Stimulated activated CD8-positive, alpha-beta memory T cell treated with anti-CD3 and anti-CD28 coated beads, Interleukin-12 subunit alpha, Interleukin-12 subunit beta, amount 100 ng/mL, for 4 hours (primary cell): ENCODE measurements at regions not wholly inside any gene's neighbourhood (a gene's known extent, or its start where the extent isn't known, plus 50 kb on each side); places are given as distances from the start of the nearest gene placed in this dataset.

Experiments
- DNase-seq: peaks from one replicate; pipeline ENCODE4 v3.0.0-alpha.2; 2020; ENCODE audit warnings: low read depth

DNA sequence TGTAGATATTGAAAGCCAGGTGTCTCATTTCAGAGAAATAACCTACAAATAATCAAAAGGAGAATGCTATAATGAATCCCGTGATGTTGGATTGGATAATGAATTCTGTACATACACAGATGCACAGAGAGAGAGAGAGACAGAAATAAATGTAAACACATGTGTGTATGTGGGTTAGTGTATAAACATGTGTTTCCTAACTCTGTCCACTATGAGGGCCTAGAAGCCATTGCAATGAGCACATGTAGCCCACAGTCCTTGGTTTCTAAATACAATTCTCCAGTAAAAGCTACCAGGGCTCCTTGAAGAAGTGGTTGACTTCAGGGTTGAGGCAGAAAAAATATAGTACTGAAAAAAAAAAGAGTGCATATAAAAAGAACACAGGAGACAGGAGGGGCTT lies 109.5 kb downstream of the INHBB start:
- DNase-seq, result no peak

DNA sequence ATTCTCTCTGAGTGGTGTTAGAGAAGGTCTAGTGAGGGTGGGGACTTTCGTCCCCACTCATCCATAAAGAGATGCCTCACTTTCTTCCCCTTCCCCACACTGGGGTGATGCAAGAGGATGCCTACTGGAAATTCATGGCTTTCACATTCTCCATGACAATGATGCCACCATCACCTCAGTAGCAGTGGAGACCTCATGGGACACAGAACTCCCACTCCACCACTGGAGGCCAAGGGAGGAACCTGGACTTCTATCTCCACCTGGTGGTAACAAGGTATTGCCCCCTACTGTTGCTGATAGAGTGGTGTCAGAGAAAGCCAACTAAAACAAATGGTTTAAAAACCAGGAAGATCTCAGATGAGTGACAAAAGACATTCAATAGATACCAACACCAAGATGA lies 110.9 kb downstream of the INHBB start:
- DNase-seq, result no peak

DNA sequence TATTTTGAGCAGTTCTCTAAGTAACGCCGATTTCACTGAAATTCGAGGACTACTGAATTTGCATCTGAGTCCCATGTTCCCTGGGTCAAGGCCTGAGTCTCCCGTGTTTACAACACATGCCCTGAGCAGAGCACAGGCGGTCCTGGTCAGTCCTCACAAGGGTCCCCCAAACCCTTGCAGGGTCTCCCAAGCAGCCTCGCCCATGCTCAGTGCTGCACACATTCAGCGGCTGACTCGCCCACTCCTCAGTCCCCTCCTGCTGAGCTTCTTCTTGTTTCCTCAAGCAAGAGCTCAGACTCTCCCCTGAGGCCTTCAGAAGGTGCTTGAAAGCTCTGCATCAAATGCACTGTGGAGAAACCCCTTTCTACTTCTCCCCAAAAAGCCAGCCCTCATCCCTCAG lies 114.6 kb downstream of the INHBB start:
- no peak for DNase-seq

DNA sequence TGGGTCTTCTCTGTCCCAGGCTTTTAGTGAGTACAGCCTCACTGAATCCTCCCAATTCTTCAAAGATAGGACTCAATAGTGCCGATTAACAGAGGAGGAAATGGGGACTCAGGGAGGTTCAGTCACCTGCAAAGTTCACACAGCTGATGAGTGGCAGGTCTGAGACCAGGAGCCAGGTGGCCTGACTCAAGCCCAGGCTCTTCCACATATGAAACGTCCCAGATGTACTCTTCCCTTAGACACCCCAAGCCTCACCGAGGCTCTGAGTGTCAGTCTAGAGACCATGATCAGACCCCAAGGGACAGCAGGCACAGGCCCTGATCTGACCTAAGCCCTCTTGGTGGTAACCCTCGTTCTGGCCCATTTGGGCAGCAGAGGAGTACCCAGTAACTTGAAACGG lies 115.2 kb downstream of the INHBB start:
- DNase-seq, result no peak

DNA sequence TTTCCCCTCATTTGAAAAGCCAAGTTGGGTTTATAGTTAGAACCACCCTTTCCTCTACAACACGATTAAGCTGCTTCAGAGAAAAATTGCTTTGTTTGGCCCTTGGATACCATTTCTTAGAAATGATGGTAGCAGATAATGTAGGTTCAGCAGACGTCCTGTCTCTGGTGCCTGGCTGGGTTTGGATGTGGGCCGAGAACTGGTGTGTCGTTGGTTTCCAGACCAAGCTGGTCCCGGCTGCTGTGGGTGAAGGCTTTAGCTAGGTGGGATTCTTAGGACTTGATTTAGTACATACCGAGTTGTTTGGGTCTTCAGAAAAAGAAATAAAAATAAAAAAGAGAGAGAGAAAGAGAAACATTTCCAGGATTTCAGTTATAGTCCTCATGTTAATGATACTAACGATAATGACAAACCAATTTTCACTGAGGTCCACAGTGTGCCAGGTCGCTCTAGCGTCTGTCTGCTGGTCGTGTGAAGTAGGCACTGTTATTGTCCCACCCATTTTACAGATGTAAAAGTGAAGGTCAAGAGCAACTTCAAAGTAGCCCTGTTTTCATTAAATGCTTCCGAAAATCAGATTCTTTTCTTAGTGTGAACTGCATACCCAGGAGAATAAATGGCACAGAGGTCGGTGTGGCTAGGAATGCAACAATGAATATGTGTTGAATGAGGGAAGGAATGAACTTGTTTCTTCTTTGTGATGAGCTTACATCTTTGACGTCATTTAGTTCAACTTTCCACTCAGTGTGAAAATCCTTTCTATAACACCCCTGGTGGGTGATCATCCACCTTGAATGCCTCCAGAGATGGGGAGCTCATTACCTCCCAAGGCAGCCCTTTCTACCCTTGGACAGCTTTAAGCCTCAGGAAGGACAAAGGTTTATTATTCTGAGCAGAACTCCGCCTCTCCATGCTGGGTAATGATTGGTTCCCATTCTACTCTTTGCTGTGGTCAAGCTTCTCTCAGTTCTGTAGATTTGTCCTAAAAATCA lies 115.9 kb downstream of the INHBB start:
- DNase-seq, result no peak

DNA sequence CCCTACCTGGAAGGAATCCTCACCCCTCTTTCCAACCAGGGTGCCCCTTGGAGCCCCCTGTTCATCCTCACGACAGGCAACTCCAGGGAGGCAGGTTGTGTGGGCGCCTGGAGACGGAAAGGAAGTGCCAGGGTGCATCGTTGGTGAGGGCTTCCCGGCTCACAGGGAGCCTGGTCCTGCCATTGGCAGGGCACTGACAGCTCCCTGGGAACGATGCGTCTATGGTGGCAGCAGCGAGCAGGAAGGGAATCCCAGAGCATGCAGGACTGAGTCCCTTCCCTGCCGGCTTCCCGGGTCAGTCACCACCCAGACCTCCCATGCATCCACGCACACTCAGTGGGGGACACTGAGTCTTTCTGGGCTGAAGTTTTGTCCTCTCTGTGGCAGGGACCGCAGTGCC lies 117.6 kb downstream of the INHBB start:
- DNase-seq, result no peak

DNA sequence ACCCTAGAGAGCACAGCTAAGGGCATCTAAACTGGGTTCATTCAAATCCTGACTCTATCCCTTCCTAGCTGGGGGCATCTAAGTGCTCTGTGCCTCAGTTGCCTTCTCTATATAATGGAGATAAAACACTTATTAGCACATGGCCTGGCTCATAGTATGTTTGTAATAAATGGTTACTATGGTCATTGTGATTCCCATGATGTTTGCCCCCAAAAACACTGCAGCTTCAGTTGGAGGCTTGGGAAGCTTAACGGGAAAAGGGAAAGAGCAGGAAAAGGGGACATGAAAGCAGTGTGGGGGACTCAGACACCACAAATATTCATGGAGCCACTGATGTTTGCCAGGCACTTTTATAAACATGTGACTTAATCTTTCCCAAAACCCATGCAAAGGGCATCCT lies 118.1 kb downstream of the INHBB start:
- no peak for DNase-seq

DNA sequence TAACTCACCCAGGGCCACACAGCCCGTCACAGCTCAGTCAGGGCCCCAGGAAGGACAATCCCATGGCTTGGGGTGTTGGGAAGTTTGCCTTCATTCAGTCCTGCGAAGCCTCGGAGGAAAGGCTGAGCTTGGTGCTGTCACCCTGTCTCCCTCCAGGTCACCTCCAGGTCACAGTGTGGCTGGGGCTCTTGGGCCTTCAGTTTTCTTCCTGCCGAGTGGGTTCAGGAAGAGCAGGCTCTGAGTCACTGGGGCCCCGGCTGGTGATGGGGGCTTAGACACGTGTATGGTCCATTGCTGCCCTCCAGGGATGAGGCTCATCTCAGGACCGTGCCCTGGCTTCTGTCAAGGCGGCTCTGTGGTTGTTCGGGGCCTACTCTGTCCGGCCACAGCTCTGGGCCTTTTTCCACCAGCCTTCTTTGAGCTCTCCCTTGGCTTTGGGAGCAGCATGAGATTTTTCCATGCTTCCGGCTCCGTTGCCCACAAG lies 118.6 kb downstream of the INHBB start:
- DNase-seq, result no peak

DNA sequence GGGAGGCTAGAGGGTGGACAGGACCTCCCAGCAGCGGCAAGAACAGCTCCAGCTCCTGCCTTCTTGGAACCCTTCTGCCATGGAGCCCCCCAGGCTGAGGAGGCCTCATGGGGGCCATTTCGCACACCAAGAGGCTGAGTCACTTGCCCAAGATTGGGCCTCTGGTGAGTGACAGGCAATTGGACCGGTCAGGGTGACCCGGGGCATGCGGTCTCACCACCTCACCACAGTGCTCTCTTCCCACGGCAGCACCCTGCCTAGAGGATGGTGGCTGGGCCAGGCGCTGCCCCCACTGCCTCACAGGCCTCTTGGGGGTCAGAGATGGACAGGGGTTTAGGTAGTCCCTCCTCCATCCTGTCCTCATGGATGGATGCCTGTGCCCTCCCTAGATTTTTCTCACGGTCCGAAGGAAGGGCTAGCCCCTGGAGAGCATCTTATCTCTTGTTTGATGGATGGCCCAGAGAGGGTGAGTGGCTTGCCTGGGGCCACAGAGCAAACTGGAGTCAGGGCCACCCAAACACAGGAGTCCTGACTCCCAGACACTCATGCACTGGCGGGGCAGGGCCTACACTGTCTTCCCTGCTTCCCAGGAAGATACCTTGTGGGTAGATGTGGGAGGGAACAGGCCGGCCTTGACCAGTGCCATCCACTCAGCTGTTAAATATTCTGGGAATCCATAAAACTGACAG lies 119.2 kb downstream of the INHBB start:
- no peak for DNase-seq

DNA sequence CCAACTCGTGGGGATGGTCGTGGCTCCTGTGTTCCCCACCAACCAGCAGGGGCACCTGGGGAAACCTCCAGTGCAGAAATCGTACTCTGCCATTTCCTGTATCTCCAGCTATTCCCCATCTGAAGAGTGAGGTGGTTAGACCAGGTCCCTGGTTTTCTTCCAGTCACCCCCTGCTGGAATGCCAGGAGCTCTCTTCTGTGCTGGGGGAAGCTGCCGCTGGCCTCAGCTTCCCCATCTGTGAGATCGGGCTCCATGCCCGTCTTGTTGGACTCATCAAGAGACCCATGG lies 119.7 kb downstream of the INHBB start:
- no peak for DNase-seq

DNA sequence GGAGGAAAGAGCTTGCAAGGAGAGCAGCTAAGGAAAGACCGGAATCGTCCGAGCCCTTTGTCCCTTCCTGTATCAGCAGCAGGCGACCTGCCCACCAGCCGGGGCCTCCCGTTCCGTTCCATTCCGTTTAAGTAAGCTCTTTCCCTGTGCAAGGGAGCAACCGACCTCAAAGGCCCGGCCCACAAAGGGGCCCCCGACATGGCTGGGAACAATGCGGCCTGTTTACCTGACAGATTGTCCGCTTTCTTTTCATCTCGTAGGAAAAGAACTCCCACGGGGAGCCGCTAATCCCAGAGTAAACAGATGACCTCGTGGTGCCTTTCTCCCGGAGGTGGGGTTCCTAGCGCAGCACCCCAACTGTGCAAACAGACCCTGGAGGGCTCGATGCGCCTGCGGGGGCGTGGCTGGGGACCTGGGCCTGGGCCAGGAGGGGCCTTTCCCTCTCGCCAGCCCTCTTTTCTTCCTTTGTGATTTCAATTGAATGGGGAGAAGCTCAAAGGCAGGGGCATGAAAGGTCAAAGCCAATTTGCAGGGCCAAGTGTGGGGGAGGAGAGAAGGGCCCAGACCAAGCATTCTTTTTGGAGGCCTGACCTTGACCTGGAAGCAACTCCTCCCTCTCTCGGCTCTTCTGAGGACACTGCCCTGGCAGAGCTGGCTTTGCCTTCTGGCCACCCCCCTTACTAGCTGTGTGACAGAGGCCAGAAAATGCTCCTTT lies 120.2 kb downstream of the INHBB start:
- no peak for DNase-seq

DNA sequence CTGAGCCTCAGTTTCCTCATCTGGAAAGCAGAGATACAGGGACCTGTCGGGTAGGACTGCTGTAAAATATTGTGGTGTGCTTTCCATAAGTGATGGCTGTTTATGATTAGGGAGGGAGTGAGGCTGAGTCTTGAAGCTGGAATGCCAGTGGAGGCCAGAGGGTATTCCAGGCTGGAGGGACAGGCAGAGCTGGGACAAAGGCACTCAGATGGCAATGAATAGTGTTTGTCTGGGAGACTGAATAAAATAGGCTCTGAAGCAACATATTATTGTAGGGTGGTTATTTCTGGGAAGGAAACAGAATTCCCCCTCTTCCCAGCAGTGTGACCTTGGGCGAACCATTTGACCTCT lies 120.7 kb downstream of the INHBB start:
- no peak for DNase-seq

DNA sequence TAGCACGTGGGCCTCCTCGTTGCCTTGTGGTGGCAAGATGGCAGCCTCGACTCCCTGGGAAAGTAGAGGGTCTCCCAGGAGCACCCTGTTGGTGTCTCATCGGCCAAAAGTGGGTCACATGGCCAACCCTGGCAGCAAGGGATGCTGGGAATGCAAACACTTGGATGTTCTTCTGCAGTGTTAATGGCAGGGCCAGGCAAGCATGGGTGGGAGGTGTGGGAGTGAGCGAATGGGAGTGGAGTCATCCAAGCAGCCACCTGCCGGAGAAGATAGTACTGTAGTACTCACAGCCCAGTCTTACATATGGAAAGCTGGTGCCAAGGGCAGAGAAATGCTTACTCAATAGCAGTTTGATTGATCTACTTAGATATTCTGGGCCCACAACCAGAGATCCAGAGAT lies 122.2 kb downstream of the INHBB start:
- no peak for DNase-seq

DNA sequence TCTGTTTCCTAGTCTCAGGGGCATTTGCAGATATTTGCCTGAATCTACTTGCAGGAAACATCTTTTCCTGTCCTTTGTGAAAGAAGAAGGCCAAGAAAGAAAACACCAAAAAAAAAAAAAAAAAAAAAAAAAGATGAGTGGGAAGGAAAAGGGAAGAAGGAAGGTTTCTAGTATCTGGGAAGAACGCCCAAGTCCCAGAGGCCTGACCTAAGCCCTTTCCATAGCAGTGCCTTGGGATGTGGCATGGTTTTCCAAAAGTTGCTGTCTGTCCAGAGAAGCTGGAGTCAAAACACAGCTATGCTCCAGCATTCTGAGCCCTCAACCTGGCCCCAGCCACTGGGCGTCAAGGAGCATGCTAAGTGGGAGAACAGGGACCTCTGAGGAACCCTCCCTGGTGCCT lies 123.5 kb downstream of the INHBB start:
- no peak for DNase-seq

DNA sequence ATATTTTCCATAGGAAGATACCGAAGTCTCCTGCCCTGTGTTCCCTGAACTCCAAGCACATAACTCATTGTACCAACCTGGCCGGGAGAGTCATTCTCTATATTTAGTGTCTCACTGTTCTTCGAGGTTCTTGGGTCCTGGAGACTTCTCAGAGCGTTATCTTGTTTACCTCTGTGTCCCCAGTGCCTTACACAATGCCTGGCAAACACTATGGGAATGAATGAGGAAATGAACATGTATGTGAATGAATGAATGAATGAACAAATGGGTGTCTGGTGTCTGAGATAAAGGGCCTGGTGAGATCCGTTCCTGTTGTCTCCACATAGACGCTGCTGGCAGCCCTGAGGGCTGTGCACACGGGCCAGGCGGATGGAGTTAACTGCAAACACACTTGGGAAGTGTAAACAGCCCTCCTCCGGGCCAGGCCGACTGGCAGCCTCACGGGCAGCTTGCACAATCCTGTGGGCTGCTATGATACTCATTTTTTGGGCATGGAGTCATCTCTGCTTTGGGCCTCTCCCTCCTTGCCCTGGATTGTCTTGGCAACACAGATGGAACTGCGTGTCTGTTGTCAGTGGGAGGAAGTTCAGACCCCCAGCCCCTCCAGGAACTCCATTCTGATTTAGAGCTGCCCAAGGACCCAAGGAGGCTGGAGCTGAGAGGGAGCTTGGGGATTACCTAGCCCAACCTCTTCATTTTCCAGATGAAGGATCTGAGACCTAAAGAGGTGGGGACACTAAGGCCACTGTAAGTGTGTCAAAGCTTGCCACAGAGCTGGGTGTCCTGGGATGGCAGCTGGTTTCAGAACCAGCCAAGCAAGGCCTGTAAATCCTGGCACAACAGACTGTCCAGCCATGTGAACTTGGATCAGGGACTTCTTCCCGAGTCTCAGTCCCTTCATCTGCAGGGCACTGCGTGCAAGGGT lies 124.4 kb downstream of the INHBB start:
- no peak for DNase-seq

DNA sequence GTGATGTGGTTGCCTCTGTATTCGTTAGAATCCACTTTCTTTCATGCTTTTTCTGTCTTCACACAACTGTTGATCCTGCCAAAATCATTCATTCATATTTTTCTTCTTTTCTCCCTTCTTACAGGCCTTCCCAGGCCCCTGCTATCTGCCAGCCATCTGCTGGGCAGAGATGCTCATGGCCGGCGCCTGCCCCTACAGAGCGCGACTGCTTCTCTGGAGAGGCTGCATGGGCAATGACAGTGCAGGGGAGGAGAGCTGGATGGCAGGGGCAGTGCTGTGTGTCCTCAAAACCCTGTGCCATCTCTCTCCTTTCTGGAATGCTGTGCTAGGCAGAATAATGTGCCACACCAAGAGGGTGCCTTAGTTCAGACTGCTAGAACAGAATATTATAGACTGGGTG lies 125.2 kb downstream of the INHBB start:
- DNase-seq, result no peak

DNA sequence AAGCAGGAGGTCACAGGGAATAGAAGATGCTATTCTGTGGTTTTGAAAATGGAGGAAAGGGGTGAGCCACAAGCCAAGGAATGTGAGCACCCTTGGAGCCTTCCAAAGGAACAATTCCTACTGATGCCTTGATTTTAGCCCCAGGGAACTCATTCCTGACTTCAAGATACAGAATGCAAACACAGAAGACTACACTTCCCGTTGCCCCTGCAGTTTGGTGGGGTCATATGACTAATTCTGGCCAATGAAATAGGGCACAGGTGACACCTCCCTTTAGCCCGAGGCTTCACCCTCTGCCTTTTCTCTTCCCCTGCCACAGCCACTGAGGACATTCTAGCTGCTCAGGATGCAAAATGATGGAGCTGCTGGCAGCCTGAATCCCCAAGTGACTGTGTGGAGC lies 126.1 kb downstream of the INHBB start:
- no peak for DNase-seq

DNA sequence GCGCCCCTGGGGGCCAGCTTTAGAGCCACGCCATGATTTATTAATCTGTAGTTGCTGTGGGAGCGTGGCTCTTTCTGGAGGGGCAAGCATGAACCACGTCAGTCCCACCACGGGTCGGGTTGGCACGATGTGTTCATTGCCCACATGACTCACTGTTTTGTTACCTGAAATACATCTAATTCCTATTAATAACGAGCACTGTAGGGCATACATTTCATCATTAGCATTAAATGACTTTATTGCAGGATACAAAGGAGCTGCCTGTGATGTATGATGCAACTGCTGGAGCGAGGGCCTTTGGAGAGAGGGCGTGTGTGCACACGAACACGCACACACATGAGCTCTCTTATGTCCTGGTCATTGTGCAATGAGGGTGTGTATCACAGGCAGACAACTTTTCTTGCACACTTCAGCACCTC lies 127.0 kb downstream of the INHBB start:
- DNase-seq, result no peak

DNA sequence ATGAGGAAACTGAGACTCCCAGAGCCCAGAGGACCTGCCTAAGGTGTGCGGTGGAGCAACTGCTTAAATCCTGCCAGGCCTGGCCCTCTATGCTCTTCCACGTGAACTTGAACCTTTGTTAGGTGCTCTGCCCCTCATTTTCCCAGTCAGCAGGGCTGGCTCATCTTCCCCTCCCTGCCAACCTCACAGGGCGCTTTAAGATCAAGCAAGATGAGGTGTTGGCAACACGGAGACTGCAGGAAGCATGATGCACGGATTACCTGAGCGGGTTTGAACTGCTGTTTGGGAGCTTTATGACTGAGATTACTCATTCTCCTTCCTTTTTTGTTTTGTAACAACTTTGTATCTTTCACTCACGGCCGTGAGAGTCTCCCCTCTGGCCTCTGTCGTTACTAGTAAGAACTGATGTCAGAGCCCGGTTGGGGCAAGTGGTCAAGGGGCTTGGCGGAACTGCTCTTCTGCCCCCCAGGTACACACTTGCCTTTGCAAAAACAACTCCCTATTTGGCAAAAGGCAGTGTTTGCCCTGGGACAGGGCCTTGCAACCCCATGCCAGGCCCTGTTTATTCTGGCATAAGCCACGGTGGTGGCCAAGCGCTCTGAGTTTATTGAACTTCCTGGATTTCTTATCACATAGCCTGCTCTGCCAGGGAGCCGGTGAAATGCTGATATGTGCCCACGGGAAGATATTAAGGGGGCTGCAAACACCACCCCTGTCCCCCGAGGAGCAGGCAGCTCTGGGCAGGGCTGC lies 127.8 kb downstream of the INHBB start:
- no peak for DNase-seq

DNA sequence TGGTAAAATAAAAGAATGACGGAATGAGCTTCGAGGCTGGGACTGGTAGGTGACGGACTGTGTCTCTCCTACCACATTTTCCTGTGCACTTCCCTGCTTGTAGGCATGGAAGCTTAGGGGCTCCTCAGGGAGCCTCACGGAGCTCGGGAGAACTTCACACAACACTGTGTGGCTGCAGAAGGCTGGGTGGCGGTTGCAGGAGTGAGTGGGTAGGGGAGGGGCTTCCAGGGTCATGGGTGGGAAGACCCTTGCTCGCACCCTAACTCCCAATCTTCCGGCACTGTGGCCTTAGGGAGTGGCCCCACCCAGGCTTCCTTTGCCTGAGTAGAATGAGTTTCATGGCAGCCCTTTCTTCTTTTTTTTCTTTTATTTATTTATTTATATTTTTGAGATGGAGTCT lies 128.6 kb downstream of the INHBB start:
- no peak for DNase-seq

DNA sequence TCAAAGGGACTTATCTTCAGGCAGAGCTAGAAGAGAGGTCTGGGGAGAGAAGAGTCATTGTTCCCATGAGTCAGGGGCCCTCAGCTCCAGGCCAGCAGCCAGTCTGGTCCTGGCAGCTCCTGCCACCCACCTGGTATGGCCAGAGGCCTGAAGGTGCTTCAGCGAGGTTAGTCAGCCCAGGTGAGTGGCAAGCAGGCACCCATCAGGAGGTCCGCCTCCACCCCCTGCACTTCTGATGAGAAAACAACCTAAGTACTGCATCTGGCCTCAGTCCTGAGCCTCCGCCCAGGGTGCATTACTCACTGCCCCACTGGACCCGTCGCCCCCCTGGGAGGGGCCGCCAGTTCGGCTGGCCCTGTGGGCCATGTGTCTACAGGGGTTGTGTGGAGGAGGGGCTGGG lies 130.2 kb downstream of the INHBB start:
- DNase-seq, result no peak
